ENCODE measurements at regions not wholly inside any gene's neighbourhood (a gene's known extent, or its start where the extent isn't known, plus 50 kb on each side); places are given as distances from the start of the nearest gene placed in this dataset.
"Not testable (repeated sequence)": the region's sequence is repeated elsewhere in the genome, so short reads cannot be mapped to it uniquely, and the experiment has no call there.

- no peak for DNase-seq (ENCODE audit: low spot score)
These were observed 263.1 kb downstream of the MSX2 start for GRCh38 chr5:174987443-174988012.

DNA sequence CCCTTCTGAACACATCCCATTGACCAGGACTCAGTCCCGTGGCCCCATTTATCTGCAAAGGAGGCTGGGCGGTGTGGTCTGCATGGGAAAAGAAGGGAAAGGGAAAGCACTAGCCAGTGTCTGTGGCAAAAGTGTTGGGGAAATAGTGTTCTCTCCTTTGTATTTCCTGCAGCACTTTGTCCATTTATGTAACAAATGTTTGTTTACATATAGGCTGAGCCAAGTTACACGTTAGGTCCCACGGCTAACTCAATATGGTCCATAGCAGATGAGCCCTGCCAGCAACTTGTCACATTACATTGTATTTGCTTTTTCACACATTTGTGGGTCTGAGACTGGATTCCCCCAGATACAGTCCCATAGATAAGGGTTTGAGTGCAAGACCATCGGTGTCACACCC is 260.5 kb downstream of the MSX2 start:
- DNase-seq (ENCODE audit: low spot score) = no peak

DNA sequence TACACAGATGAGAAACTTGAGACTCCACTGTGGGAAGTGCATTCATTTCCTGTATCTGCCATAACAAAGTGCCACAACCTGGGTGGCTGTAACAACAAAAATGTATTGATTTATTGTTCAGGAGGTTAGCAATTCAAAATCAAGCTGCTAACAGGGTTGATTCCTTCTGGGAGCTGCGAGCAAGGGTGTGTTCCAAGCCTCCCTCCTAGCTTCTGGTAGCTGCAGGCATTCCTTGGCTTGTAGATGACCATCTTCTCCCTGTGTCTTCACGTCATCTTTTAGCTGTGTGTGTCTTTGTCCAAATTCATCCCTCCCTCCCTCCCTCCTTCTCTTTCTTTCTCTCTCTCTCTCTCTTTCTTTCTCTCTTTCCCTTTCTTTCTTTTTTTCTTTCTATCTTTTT is 258.1 kb downstream of the MSX2 start:
- DNase-seq (ENCODE audit: low spot score) = no peak

DNA sequence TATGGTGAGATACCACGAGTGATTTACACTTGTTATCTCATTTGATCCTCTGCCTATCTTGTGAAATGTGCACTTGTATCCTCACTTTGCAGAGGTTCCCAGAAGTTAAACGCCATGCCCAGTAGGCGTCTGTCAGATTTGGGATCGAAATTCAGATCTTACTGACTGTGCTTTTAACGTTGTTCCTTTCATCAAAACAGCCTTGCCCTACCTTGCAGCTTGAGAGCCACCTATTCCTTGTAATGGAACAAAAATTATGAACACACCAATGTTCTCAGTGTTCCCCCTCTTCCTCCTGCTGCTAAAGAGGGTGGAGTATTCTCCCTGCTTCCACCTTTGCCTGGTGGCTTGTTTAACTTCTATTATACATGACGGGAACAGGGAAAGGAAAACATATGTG is 257.0 kb downstream of the MSX2 start:
- no peak for DNase-seq (ENCODE audit: low spot score)

DNA sequence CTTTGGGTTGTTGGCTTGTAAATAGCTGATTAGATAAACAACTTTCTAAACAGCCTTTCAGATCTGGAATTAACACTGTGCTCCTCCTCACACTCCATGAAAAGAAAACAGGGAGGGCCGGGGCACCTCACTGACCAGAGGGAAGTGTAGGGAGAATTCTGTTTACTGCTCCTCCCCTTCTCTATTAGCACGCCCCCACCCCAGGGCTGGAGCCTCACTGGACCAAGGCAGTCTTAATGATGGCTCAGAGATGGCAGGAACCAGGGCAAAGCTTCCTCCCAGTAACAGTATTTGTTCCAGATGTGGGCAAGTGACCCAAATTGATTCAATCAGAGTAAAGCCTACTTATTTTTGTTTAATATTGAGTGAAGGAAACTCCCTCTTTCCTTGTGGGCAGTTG is 256.6 kb downstream of the MSX2 start:
- no peak for DNase-seq (ENCODE audit: low spot score)

DNA sequence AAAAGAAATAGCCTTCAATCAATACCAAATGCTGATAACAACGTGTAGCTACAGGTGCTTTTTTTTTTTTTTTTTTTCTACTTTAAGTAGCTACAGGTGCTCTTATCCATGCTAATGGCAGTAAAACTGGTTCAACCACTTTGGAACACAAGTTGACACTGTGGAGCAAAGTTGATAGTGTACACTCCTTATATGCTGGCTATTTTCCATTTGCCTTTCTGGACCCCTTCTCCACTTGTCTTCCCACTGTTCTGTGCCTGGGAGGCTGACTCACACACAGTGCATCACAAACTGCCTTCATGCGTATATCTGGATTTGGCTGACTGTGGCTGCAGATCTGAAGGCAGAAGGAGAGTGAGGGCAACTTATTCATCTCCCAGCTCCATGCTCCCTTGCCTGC is 247.9 kb downstream of the MSX2 start:
- DNase-seq (ENCODE audit: low spot score) = no peak

DNA sequence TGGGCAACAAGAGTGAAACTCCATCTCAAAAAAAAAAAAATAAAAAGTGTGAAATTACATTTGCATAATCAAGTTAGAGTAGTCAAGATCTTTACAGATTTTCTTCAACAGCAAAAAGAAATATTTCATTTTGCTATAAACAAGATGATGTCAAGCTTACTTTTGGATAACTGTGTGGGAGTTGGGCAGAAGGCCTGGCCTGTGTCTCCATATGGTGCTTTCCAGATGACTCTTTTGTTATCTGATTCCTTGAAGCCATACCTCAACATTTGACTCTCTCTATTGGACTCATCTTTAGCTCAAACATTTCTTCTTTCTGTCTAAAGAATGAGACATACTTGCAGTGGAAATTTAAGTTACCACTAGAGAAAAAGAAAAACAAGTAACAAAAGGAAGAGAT is 246.8 kb downstream of the MSX2 start:
- DNase-seq (ENCODE audit: low spot score) = no peak

- DNase-seq (ENCODE audit: low spot score) = no peak
These were observed 246.1 kb downstream of the MSX2 start for GRCh38 chr5:174970502-174970901.

DNA sequence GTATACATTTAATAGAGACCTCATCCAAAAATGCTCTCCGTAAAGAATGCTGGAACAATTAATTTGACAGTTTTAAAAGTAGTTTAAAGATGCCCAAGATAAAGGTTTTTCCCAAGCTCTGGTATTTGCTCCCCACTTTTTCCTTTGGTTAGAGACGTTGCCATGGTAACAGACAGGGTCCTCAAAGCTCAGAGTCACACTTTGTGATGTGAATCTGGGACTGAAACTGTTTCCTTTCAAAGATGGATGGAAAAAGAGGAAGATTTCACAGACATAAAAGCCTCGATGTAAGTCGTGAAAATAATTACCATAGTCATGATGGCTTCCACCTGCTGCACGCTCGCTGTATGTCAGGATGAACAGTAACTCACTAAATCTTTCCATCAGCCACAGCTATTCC is 229.5 kb downstream of the MSX2 start:
- no peak for DNase-seq (ENCODE audit: low spot score)

DNA sequence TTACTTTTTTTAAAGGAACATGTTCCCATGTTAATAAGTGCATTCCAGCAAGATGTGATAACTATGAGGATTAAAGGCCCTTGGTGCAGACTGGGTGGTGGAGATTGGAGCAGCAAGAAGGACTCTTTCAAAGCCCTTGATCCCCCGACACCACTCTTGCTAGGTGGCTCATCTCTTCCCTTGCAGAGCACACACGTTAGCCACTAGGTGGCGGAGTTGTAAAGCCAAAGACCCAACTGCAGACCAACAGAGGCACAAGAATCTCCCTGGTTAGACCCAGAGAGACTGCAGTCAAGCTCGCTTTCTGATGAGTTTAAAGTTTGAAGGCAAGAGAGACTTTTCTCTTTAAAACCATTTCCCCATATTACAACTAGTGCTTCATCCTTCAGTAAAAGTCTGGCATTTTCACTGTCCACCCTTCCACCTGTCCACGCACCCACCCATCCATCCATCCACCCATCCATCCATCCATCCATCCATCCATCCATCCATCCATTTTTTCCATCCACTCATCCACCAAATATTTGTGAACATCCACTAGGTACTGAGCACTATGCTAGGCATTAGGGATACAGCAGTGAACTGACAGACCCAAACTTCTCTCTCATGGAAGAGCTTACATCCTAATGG is 226.9 kb downstream of the MSX2 start:
- DNase-seq (ENCODE audit: low spot score) = peak; percentile 78

GRCh38 chr5:174947548-174947947 is 223.2 kb downstream of the MSX2 start:
- no peak for DNase-seq (ENCODE audit: low spot score)

GRCh38 chr5:174945853-174946252 is 221.5 kb downstream of the MSX2 start:
- no peak for DNase-seq (ENCODE audit: low spot score)

GRCh38 chr5:174943785-174944184 is 219.4 kb downstream of the MSX2 start:
- no peak for DNase-seq (ENCODE audit: low spot score)

- DNase-seq (ENCODE audit: low spot score) = not testable (repeated sequence)
These were observed 218.6 kb downstream of the MSX2 start for GRCh38 chr5:174943002-174943401.

DNA sequence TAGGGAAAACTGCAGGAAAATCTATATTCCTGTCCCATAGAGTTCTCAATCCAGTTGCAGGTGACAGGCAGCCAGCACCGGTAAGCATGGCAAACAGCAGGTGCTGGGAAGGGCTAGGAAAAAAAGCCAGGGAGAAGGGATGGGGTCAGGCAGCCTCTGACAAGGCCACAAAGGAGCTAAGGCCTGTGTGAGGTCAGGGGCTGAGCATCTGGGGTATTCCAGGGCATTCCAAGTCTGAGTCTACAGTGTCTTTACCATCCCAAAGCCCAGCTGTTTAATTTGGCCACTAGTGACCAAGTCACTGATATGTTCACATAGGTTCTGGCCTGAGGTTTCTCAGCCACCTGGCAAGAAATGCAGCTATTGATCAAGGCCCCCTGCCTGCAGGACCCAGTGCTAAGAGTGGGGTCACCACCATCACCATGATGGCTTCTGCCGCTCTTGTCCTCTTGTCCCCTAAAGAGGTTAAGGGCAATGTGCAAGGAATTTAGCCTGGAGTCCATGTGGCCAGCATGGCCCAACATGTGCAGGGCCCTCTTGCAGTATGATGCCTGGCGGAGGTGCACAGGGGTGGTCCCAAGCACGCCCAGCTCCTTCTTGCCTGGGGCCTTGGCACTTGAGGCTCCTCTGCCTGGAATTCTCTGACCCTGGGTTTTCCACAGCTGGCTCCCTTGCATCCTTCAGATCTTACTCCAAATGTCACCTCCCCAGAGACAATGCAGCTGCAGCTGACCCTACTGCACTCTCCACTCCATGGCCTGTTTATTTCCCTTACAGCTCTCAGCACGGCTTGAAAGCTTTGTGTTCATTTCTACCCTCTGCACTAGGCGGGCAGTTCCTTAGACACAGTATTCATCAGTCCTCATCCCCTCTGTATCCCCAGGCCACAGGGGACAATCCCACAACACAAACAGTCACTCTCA is 213.1 kb downstream of the MSX2 start:
- DNase-seq (ENCODE audit: low spot score) = no peak

DNA sequence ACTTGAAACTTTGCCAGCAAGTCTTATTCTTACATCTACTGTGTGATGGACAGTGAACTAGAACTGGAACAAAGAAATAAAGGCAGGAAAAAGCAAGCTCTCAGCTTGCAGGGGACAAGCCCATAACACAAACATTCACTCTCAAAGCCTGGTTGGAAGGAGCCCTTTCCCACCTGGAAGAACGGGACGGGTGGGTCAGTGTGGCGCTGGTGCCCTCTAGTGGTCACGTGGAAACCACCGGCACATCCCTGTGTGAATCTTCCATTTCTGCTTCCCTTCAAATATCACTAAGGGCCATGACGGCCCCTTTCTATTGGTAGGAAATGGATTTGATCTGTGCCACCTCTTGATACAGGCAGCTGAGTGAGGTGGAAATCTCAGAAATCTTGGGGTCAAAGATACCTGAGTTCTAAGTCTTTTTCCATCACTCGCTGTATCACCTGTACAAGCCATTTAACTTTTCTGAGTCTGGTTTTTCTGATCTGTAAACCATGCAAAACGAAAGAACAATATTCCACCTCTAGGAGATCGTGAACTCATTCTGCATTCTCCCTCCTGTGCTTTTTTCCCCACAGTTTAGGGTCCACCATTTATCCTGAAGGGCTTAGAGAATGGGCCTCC is 211.6 kb downstream of the MSX2 start:
- peak; percentile 58 for DNase-seq (ENCODE audit: low spot score)

- not testable (repeated sequence) for DNase-seq (ENCODE audit: low spot score)
These were observed 206.7 kb downstream of the MSX2 start for GRCh38 chr5:174931033-174931432.

DNA sequence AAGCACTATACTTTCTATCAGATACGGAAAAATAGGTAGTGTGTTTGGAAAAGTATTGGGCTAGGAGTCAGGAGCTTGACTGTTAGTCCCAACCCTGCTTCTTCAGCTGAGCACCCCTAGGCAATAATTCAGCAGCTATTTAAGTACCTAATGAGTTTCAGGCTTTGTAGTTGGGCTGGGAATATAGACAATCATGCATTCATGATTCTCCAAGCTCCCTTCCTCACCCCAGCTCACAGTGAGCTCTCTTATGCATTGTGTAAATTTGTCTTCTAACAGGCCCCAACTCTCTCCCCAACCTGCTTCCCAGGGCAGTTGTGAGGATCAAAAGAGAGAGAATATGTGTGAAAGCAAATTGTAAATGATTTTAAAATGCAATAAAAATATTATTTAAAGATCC is 201.2 kb downstream of the MSX2 start:
- no peak for DNase-seq (ENCODE audit: low spot score)

DNA sequence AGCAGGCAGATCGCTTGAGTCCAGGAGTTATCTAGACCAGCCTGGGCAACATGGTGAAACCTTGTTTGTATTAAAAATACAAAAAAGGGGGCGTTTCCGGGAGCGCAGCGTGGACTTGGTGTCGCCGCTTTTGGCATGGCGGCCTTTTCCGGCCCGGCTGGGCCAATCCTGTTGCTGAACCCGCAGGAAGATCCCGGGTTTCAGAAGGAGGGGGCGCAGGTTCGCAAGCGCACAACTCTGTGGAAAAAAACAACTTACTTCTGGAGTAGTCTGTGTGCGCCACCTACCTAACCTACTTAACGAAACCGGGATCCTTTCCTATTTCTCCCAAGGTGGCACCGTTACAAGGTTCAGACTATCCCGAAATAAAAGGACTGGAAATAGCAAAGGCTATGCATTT is 198.6 kb downstream of the MSX2 start:
- no peak for DNase-seq (ENCODE audit: low spot score)

DNA sequence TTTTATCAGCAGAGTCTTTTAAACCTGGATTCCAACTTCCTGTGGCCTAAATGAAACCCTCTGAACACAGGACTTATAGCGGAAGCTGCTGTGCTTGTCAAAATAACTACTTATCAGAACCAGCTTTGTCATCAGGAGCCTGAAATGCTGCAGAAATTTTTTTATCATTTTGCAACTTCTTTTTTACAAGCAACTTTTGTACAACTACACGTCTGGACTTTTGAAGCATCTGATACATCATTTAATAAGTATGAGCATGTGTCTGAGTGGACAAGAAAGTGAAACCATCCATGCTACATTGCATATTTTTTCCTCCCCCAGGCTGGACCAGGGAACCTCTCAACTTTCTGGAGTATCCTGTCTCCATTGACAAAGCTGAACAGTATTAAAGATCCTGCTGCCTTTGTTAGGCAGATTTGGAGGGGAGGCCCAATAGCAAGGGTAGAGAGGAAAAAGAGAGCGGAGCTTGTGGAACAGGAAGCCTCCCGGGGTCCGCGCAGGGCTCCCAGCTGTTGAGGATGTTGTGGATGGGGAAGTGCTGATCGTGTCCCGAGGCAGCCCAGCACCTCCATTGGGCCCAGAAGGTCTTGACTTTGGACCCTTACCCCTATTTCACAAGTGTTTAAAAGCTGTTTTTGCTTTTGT is 196.6 kb downstream of the MSX2 start:
- no peak for DNase-seq (ENCODE audit: low spot score)

DNA sequence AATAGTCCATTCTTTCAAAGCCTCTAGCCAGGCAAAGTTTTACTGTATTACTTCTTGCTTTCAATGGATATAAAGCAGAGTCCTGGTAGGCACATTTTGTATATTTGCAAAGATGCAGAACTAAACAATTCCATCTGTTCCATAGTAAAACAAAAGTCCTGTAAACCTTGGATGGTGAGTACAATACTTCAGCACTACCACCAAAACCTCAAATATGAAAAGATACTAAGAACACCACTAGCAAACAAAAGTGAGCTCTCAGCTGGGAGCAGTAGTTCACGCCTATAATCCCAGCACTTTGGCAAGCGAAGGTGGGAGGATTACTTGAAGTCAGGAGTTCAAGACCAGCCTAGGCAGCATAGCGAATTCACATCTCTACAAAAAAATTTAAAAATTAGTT is 195.0 kb downstream of the MSX2 start:
- DNase-seq (ENCODE audit: low spot score) = no peak

DNA sequence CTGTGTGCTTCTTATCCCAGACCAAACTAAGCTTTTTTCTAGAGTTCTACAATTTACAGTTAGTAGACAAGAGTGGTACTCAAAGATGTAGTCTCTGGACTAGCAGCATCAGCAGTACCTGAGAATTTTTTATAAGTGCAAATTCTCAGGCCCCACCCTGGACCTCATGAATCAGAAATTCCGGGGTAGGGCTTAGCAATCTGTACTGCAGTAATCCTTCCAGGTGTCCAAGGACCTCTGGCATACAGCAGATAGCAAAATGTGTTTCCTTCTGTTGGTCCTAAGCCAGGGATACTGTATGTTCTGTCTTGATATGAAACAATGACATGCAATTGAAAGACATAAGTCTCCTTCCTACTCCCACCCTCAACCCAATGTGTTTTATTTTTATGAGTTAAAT is 194.3 kb downstream of the MSX2 start:
- DNase-seq (ENCODE audit: low spot score) = no peak
